ENCODE measurements at regions not wholly inside any gene's neighbourhood (a gene's known extent, or its start where the extent isn't known, plus 50 kb on each side); places are given as distances from the start of the nearest gene placed in this dataset.

DNA sequence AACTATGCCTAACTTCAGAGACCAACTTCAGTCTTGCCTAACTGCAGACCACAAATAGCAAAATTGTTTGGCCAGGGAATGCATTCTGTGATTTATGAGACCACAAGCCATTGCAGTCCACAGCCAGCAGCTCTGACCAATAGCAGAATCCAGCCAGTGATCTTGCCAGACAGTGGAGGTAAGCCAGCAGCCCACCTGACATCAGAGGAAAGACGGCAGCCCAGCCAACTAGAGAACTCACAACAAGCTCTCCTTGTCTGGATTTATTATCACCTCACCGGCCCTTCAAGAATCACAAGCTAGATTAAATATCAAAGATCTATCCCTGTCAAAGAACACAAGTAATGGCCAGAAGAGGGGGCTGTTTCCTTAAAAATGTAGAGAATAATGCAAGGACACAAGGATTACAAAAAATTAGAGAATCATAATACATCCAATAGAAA is 66.5 kb upstream of the SLC35F1 start:
- Histone ChIP-seq H2AFZ (ENCODE audit: low read depth, low read length) (no peak overlapping the region), H3K4me1 (ENCODE audit: insufficient read depth, low read length) (peaks cover 5% of the 10 kb centered on the region), H3K27me3 (ENCODE audit: insufficient read depth, low read length) (no peaks in the 10 kb centered on the region), H3K36me3 (ENCODE audit: insufficient read depth, low read length) (no peaks in the 10 kb centered on the region), H3K4me3 (ENCODE audit: low read length) (no peak overlapping the region), H3K9me3 (ENCODE audit: low read length) (no peaks in the 10 kb centered on the region)

GRCh38 chr6:117847912-117848311 is 59.2 kb upstream of the SLC35F1 start:
- H3K4me3 ChIP-seq (ENCODE audit: low read length), result no peak overlapping the region
- no peaks in the 10 kb centered on the region for H3K4me1 ChIP-seq (ENCODE audit: insufficient read depth, low read length)
- no peak overlapping the region for H2AFZ ChIP-seq (ENCODE audit: low read depth, low read length)
- H3K9me3 ChIP-seq (ENCODE audit: low read length), result peaks cover 1% of the 10 kb centered on the region
- H3K27me3 ChIP-seq (ENCODE audit: insufficient read depth, low read length), result no peaks in the 10 kb centered on the region
- no peaks in the 10 kb centered on the region for H3K36me3 ChIP-seq (ENCODE audit: insufficient read depth, low read length)

DNA sequence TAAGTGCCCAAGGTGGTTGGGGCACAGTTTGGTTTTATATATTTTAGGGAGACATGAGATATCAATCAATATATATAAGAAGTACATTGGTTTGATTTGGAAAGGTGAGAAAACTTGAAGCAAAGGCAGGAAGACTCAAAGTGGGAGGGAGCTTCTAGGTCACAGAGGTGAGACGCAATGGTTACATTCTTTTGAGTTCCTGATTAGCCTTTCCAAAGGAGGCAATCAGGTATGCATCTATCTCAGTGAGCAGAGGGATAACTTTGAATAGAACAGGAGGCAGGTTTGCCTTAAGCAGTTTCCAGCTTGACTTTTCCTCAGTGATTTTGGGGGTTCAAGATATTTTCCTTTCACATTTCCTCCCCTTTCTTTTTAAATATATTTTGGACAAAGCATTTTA is 58.0 kb upstream of the SLC35F1 start:
- H3K36me3 ChIP-seq (ENCODE audit: insufficient read depth, low read length), result no peaks in the 10 kb centered on the region
- H2AFZ ChIP-seq (ENCODE audit: low read depth, low read length), result no peak overlapping the region
- peaks cover 1% of the 10 kb centered on the region for H3K9me3 ChIP-seq (ENCODE audit: low read length)
- H3K4me1 ChIP-seq (ENCODE audit: insufficient read depth, low read length), result no peaks in the 10 kb centered on the region
- H3K27me3 ChIP-seq (ENCODE audit: insufficient read depth, low read length), result no peaks in the 10 kb centered on the region
- no peak overlapping the region for H3K4me3 ChIP-seq (ENCODE audit: low read length)
